Skeletal muscle satellite cell (primary cell): ENCODE measurements at regions not wholly inside any gene's neighbourhood (a gene's known extent, or its start where the extent isn't known, plus 50 kb on each side); places are given as distances from the start of the nearest gene placed in this dataset.
A peak's percentile ranks its signal among the peaks of the same experiment; 100 is the strongest.

Experiments used
- H3K27me3 ChIP-seq: 2 replicates; pipeline ENCODE4 v1.7.0; 2013; ENCODE audit warnings: low read length; ENCODE audit not compliant: control insufficient read depth, insufficient read depth
- H3K36me3 ChIP-seq: 2 replicates; pipeline ENCODE4 v1.7.0; 2013; ENCODE audit warnings: mild to moderate bottlenecking, control low read depth, low read length; ENCODE audit not compliant: insufficient read depth
- H3K4me1 ChIP-seq: 2 replicates; pipeline ENCODE4 v1.7.0; 2013; ENCODE audit warnings: low read length; ENCODE audit not compliant: control insufficient read depth, insufficient read depth
- H3K4me2 ChIP-seq: 2 replicates; pipeline ENCODE4 v1.7.0; 2013; ENCODE audit warnings: mild to moderate bottlenecking, low read length
- H3K4me3 ChIP-seq: 2 replicates; pipeline ENCODE4 v1.7.0; 2013; ENCODE audit warnings: low read length
- H3K9ac ChIP-seq: 2 replicates; pipeline ENCODE4 v1.7.0; 2013; ENCODE audit warnings: mild to moderate bottlenecking, low read depth, low read length, moderate library complexity
- H3K9me3 ChIP-seq: replicated peaks from 2 replicates; pipeline ENCODE4 v1.7.0; 2013; ENCODE audit warnings: mild to moderate bottlenecking, control low read depth, low read length

- Histone ChIP-seq H3K4me3 (no peak overlapping the region), H3K36me3 (no peaks in the 10 kb centered on the region), H3K9me3 (no peaks in the 10 kb centered on the region), H3K9ac (no peak overlapping the region), H3K4me2 (no peak overlapping the region), H3K27me3 (peaks cover 6% of the 10 kb centered on the region), H3K4me1 (no peaks in the 10 kb centered on the region)
Measured at GRCh38 chr13:29693275-29693945, 97.9 kb upstream of the SLC7A1 start.

GRCh38 chr13:29689548-29689947 is 94.1 kb upstream of the SLC7A1 start:
- H3K9me3 ChIP-seq: no peaks in the 10 kb centered on the region
- H3K27me3 ChIP-seq: peaks cover 6% of the 10 kb centered on the region
- H3K9ac ChIP-seq: no peak overlapping the region
- H3K36me3 ChIP-seq: no peaks in the 10 kb centered on the region
- no peak overlapping the region for H3K4me3 ChIP-seq
- H3K4me2 ChIP-seq: no peak overlapping the region
- H3K4me1 ChIP-seq: no peaks in the 10 kb centered on the region

GRCh38 chr13:29688193-29688592 is 92.7 kb upstream of the SLC7A1 start:
- no peak overlapping the region for H3K4me2 ChIP-seq
- H3K4me1 ChIP-seq: no peaks in the 10 kb centered on the region
- H3K27me3 ChIP-seq: peaks cover 8% of the 10 kb centered on the region
- no peaks in the 10 kb centered on the region for H3K9me3 ChIP-seq
- no peak overlapping the region for H3K9ac ChIP-seq
- no peaks in the 10 kb centered on the region for H3K36me3 ChIP-seq
- H3K4me3 ChIP-seq: no peak overlapping the region

- Histone ChIP-seq H3K9me3 (no peaks in the 10 kb centered on the region), H3K4me1 (no peaks in the 10 kb centered on the region), H3K4me3 (no peak overlapping the region), H3K36me3 (no peaks in the 10 kb centered on the region), H3K9ac (no peak overlapping the region), H3K27me3 (peaks cover 23% of the 10 kb centered on the region), H3K4me2 (no peak overlapping the region)
Measured at GRCh38 chr13:29684441-29684840, 89.0 kb upstream of the SLC7A1 start.

- peaks cover 23% of the 10 kb centered on the region for H3K27me3 ChIP-seq
- no peaks in the 10 kb centered on the region for H3K36me3 ChIP-seq
- no peak overlapping the region for H3K4me2 ChIP-seq
- H3K9me3 ChIP-seq: no peaks in the 10 kb centered on the region
- no peak overlapping the region for H3K4me3 ChIP-seq
- no peak overlapping the region for H3K9ac ChIP-seq
- H3K4me1 ChIP-seq: no peaks in the 10 kb centered on the region
Measured at GRCh38 chr13:29683041-29683440, 87.6 kb upstream of the SLC7A1 start.

GRCh38 chr13:29681864-29682263 is 86.4 kb upstream of the SLC7A1 start:
- peaks cover 23% of the 10 kb centered on the region for H3K27me3 ChIP-seq
- no peak overlapping the region for H3K9ac ChIP-seq
- no peak overlapping the region for H3K4me3 ChIP-seq

GRCh38 chr13:29679396-29680053 is 84.0 kb upstream of the SLC7A1 start:
- Histone ChIP-seq H3K9me3 (no peaks in the 10 kb centered on the region), H3K4me1 (peaks cover 4% of the 10 kb centered on the region), H3K9ac (no peak overlapping the region), H3K27me3 (peaks cover 23% of the 10 kb centered on the region), H3K4me3 (no peak overlapping the region), H3K4me2 (no peak overlapping the region), H3K36me3 (no peaks in the 10 kb centered on the region)

More at GRCh38 chr13:29681864-29682263, 86.4 kb upstream of the SLC7A1 start:
- H3K36me3 ChIP-seq: no peaks in the 10 kb centered on the region
- H3K4me1 ChIP-seq: peaks cover 2% of the 10 kb centered on the region
- H3K4me2 ChIP-seq: no peak overlapping the region
- H3K9me3 ChIP-seq: no peaks in the 10 kb centered on the region

GRCh38 chr13:29677627-29678026 is 82.1 kb upstream of the SLC7A1 start:
- Histone ChIP-seq H3K4me2 (no peak overlapping the region), H3K9me3 (no peaks in the 10 kb centered on the region), H3K36me3 (no peaks in the 10 kb centered on the region), H3K27me3 (peaks cover 18% of the 10 kb centered on the region), H3K4me3 (no peak overlapping the region), H3K4me1 (peaks cover 4% of the 10 kb centered on the region), H3K9ac (no peak overlapping the region)

- no peaks in the 10 kb centered on the region for H3K36me3 ChIP-seq
- H3K9me3 ChIP-seq: no peaks in the 10 kb centered on the region
- peaks cover 4% of the 10 kb centered on the region for H3K4me1 ChIP-seq
- peak overlapping the region; percentile 31 for H3K9ac ChIP-seq
- peak overlapping the region; percentile 15 for H3K4me3 ChIP-seq
- peak overlapping the region; percentile 61 for H3K4me2 ChIP-seq
- peaks cover 18% of the 10 kb centered on the region for H3K27me3 ChIP-seq
Measured at GRCh38 chr13:29676941-29677452, 81.5 kb upstream of the SLC7A1 start.

GRCh38 chr13:29676535-29676934 is 81.0 kb upstream of the SLC7A1 start:
- Histone ChIP-seq H3K4me1 (peaks cover 4% of the 10 kb centered on the region), H3K4me3 (peak overlapping the region; percentile 15), H3K9me3 (no peaks in the 10 kb centered on the region), H3K4me2 (peak overlapping the region; percentile 61), H3K27me3 (peaks cover 15% of the 10 kb centered on the region), H3K9ac (peak overlapping the region; percentile 31), H3K36me3 (no peaks in the 10 kb centered on the region)

- H3K4me2 ChIP-seq: no peak overlapping the region
Measured at GRCh38 chr13:29674532-29674931, 79.0 kb upstream of the SLC7A1 start.

GRCh38 chr13:29664591-29664990 is 69.1 kb upstream of the SLC7A1 start:
- no peaks in the 10 kb centered on the region for H3K36me3 ChIP-seq
- H3K9me3 ChIP-seq: no peaks in the 10 kb centered on the region
- H3K4me3 ChIP-seq: no peak overlapping the region
- no peak overlapping the region for H3K4me2 ChIP-seq
- H3K4me1 ChIP-seq: no peaks in the 10 kb centered on the region
- no peak overlapping the region for H3K9ac ChIP-seq
- H3K27me3 ChIP-seq: peaks cover 13% of the 10 kb centered on the region

More at GRCh38 chr13:29674532-29674931, 79.0 kb upstream of the SLC7A1 start:
- Histone ChIP-seq H3K9ac (no peak overlapping the region), H3K4me1 (peaks cover 4% of the 10 kb centered on the region), H3K9me3 (no peaks in the 10 kb centered on the region), H3K4me3 (no peak overlapping the region), H3K27me3 (peaks cover 3% of the 10 kb centered on the region), H3K36me3 (no peaks in the 10 kb centered on the region)
